ENCODE measurements at regions not wholly inside any gene's neighbourhood (a gene's known extent, or its start where the extent isn't known, plus 50 kb on each side); places are given as distances from the start of the nearest gene placed in this dataset.

DNA sequence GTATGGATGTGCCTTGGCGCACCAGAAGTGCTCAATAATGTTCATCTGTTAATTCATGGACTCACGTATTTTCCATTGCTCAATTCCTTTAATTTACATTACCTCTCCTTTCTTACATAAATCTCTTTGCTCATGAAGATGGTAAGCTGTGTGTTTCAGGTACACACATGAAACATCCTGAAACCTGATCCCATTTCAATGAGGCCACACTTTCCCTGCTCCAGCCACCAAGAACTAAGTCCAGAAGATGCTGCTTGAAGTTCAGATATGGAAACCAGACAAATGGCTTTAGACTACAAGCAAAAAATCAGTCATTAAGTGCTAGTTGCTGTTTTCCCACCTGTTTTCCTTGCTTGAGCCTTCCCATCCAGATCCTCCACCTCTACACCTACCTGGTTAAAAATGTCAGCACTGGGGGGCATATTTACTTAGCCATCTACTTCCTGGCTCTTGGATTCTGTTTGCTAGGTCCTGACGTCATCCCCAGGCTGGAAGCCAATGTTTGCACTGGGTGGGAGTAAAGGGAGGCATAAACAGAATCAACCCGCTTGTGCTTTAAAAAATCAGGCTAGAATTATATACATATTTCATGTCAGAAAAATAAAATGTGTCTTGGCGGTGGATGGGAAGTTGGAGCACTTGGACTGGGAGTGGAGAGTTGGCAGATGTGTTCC lies 309.7 kb downstream of the OSR1 start:
- TF ChIP-seq, protein P1, sequence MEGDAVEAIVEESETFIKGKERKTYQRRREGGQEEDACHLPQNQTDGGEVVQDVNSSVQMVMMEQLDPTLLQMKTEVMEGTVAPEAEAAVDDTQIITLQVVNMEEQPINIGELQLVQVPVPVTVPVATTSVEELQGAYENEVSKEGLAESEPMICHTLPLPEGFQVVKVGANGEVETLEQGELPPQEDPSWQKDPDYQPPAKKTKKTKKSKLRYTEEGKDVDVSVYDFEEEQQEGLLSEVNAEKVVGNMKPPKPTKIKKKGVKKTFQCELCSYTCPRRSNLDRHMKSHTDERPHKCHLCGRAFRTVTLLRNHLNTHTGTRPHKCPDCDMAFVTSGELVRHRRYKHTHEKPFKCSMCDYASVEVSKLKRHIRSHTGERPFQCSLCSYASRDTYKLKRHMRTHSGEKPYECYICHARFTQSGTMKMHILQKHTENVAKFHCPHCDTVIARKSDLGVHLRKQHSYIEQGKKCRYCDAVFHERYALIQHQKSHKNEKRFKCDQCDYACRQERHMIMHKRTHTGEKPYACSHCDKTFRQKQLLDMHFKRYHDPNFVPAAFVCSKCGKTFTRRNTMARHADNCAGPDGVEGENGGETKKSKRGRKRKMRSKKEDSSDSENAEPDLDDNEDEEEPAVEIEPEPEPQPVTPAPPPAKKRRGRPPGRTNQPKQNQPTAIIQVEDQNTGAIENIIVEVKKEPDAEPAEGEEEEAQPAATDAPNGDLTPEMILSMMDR (IDR thresholded peaks at IDR 0.05), result no peak
- no peaks in the 10 kb centered on the region for H3K27me3 Mint-ChIP-seq (ENCODE audit: low read depth)
- H3K4me3 Mint-ChIP-seq (ENCODE audit: unreplicated experiment), result no peak overlapping the region
- H3K27ac Mint-ChIP-seq (ENCODE audit: unreplicated experiment), result no peak overlapping the region
- no peak for DNase-seq (ENCODE audit: low spot score)
- peaks cover 15% of the 10 kb centered on the region for H3K4me1 Mint-ChIP-seq (ENCODE audit: low read depth)
- H3K36me3 Mint-ChIP-seq (ENCODE audit: low read depth), result no peaks in the 10 kb centered on the region
- no peaks in the 10 kb centered on the region for H3K9me3 Mint-ChIP-seq (ENCODE audit: low read depth)

DNA sequence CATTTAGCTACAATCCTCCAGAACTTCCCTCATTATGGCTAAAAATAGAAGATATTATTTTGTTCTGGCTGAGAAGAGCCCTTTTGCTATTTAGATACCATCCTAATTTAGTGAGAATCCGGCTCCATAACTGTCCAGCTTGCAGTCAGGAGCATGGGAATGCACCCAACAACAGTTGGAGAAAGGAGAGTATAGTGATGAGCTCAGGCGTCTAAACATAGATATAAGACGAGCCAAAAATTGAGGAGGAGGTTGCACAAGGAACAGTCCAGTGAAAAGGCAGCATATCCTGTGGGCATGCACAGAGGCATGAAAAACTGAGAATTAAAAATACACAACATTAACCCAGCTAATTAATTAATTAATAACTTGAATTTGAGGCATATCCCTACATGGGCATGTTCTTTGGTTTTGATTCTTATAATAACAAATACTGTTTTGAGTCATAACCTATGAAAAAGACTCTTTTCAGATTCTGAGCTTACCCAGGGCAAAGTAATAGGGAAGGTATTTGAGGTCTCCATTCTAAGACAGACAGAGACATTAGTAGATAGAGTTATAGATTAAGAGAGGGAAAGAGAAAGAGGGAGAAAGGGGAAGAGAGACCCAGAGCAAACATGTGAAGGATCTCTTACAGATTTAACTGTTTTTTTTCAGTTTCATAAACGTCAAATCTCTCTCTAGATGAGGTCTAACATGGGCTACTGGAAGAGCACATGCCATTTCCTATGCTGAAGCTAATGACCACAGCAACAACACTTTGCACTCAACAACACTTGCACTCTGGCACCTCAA lies 311.2 kb downstream of the OSR1 start:
- H3K4me3 Mint-ChIP-seq (ENCODE audit: unreplicated experiment), result no peak overlapping the region
- no peaks in the 10 kb centered on the region for H3K9me3 Mint-ChIP-seq (ENCODE audit: low read depth)
- H3K4me1 Mint-ChIP-seq (ENCODE audit: low read depth), result peaks cover 15% of the 10 kb centered on the region
- TF ChIP-seq, protein P1 (IDR thresholded peaks at IDR 0.05), result no peak
- H3K36me3 Mint-ChIP-seq (ENCODE audit: low read depth), result no peaks in the 10 kb centered on the region
- H3K27me3 Mint-ChIP-seq (ENCODE audit: low read depth), result no peaks in the 10 kb centered on the region
- DNase-seq (ENCODE audit: low spot score), result no peak
- H3K27ac Mint-ChIP-seq (ENCODE audit: unreplicated experiment), result no peak overlapping the region

DNA sequence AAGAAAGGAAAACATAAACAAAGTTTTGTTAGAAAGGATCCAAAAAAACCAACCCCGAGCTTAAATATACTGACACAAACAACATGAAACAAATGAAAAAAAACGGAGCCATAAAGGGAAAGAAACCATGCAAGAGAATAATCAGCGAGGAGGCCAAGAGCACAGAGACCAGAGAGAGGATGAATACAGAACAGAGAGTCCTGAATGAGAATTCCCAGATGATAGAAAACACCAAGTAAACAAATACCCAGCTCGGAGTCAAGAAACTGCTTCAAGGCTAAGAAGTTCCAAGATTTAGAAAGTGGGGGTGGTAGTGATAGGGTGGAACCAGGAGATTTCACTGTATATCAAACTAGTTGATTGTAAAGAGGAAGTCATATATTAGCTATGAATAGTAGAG lies 313.3 kb downstream of the OSR1 start:
- TF ChIP-seq, protein P1 (IDR thresholded peaks at IDR 0.05), result no peak
- Mint-ChIP-seq H3K9me3 (ENCODE audit: low read depth) (no peaks in the 10 kb centered on the region), H3K4me1 (ENCODE audit: low read depth) (peaks cover 11% of the 10 kb centered on the region), H3K27ac (ENCODE audit: unreplicated experiment) (no peak overlapping the region), H3K4me3 (ENCODE audit: unreplicated experiment) (no peak overlapping the region), H3K27me3 (ENCODE audit: low read depth) (no peaks in the 10 kb centered on the region), H3K36me3 (ENCODE audit: low read depth) (no peaks in the 10 kb centered on the region)
- DNase-seq (ENCODE audit: low spot score), result no peak

DNA sequence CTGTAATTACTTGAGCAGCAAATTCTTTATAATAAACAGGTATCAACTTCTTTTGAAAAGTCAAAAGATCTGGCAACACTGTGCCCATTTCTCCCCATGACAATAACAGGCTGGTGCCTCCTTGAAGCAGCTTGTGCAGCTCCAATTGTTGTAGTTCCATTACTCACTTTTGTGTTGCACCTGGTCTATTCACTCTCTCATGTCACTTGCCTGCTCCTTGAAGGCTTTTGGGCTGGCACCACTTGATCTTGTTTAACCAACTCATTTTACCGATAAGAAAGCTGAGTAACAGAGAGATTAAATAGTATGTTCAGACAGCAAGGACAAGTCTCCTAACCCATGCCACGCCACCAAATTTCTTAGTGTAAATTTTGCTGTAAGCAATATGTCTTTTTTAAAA lies 314.5 kb downstream of the OSR1 start:
- TF ChIP-seq, protein P1 (IDR thresholded peaks at IDR 0.05), result no peak
- H3K27ac Mint-ChIP-seq (ENCODE audit: unreplicated experiment), result no peak overlapping the region
- no peak overlapping the region for H3K4me3 Mint-ChIP-seq (ENCODE audit: unreplicated experiment)
- H3K27me3 Mint-ChIP-seq (ENCODE audit: low read depth), result no peaks in the 10 kb centered on the region
- DNase-seq (ENCODE audit: low spot score), result no peak
- H3K36me3 Mint-ChIP-seq (ENCODE audit: low read depth), result no peaks in the 10 kb centered on the region
- H3K9me3 Mint-ChIP-seq (ENCODE audit: low read depth), result no peaks in the 10 kb centered on the region
- peaks cover 11% of the 10 kb centered on the region for H3K4me1 Mint-ChIP-seq (ENCODE audit: low read depth)

DNA sequence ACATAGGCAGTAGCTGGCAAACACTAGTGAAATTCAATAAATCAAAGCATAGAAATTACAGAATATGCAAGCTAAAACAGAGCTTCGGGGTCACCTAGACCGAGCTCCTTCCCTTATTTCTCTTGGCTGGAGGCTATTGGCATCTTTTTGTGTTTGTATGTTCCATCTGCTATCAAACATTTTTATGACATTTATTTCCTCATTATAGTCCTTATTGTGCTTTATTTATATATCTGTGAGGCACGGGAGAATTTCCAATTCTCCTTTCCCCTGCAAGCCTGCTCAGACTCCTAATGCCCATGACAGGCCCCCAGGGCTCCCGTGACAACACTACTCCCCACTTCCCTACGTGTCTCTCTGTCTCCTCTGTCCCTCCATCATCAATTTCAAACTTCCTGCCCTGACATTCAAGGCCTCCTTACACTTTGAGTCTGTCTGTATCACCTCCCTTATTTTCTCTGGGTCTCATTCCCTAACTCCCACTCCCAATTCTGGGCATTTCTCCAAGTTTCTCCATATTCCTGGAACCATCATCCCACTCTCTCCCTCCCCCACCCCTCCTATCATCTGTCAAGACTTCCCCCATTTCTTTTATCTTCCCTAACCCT lies 316.9 kb downstream of the OSR1 start:
- Mint-ChIP-seq H3K4me3 (ENCODE audit: unreplicated experiment) (no peak overlapping the region), H3K9me3 (ENCODE audit: low read depth) (no peaks in the 10 kb centered on the region), H3K36me3 (ENCODE audit: low read depth) (no peaks in the 10 kb centered on the region), H3K27me3 (ENCODE audit: low read depth) (no peaks in the 10 kb centered on the region), H3K27ac (ENCODE audit: unreplicated experiment) (no peak overlapping the region), H3K4me1 (ENCODE audit: low read depth) (peaks cover 11% of the 10 kb centered on the region)
- DNase-seq (ENCODE audit: low spot score), result no peak
- TF ChIP-seq, protein P1 (IDR thresholded peaks at IDR 0.05), result no peak
